NCI-H748 treated with DMSO at 0.1 percent for 48 hours (cell line): ENCODE measurements at regions not wholly inside any gene's neighbourhood (a gene's known extent, or its start where the extent isn't known, plus 50 kb on each side); places are given as distances from the start of the nearest gene placed in this dataset.
A peak's percentile ranks its signal among the peaks of the same experiment; 100 is the strongest.
"Not testable (repeated sequence)": the region's sequence is repeated elsewhere in the genome, so short reads cannot be mapped to it uniquely, and the experiment has no call there.

ENCODE experiments used
- DNase-seq: peaks from one replicate; lab custom pipeline; 2025; lab: John Stamatoyannopoulos, UW

DNA sequence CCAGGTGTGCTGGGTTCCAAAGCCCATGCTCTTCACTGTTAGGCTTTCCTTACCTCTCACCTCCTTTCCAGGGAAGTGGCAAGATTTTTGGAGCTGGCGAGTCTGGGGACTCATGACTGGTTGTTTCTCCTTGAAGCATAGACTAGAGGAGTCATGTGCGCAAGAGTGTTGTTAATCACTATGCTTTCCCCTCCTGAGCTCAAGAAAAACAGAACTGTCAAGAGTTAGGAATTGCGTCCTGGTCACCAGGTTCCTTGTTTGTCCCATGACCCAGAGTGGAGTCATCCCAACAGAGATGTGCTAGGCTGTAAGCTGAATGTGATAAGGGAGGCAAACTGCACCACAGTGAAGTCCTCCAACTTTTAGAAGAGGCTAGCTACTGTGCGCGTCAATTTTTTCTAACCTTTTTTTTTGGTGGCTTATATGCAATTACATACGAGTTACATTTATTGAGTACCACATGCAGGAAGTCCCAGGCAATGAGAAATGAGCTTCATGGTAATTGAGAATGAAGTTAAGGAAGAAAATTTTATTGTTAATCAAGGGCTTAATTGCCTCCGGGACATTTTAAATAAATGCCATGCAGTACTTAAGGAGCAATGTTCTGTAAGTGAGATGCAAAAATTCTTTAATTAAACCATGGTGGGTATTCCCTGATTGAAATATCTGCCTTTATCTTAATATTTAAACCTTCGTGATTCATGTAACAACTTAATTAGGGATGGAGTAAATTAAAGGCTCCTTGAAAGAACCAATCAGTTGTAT, 233.9 kb downstream of the ZIC5 start:
- no peak for DNase-seq

- DNase-seq: no peak
Measured at GRCh38 chr13:99736541-99736940, 235.0 kb downstream of the ZIC5 start.

DNA sequence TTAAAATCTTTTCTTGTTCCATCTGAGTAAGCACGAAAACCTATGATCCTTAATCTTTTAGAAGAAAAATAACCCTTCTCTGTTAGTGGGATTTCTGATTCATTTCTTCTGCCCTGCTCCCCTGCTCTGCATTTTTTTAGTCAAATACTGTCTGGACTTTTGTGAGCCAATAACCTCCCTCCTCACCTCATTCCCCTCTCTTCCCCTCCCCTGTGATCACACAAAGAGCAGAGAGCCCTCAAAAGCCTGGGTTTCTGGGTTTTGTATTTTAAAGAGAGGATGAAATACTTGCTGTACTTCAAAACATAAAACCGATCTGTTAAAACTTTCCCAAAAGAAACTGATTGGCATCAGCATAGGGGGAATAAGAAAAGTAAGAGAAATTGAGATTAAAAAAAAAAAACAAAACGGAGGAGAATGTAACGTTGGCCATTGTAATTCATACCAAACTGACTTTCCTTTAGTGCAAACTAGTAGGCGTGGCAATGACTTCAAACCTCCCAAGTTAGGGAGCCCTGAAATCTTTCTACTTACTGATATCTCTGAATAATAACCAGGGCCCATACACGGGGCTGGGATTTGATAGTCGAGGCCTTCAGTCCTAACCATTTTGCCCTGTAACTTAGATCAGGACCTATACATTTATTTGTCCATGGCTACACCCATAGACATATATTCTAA, 232.9 kb downstream of the TM9SF2 start:
- no peak for DNase-seq

GRCh38 chr13:99733346-99733745, 232.1 kb downstream of the TM9SF2 start:
- DNase-seq: no peak

DNA sequence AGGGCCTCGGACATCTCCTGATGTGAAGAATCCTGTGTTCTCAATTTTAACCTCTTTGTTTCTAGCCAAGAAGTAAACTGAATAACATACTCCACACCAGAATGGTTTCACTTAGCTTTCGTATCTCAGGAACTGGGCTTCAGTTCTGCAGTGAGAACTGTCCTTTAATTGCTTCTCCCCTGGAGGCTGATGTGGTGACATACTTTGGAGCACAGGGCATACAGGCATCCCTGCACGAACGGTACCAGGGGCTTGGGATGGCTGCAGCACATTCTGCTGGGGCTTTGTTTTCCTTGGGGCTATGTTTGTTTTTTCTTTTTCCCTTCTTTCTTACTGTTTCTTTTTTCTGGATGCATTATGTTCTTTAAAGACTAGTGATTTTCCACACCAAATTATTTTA, 230.5 kb downstream of the TM9SF2 start:
- DNase-seq: no peak

DNA sequence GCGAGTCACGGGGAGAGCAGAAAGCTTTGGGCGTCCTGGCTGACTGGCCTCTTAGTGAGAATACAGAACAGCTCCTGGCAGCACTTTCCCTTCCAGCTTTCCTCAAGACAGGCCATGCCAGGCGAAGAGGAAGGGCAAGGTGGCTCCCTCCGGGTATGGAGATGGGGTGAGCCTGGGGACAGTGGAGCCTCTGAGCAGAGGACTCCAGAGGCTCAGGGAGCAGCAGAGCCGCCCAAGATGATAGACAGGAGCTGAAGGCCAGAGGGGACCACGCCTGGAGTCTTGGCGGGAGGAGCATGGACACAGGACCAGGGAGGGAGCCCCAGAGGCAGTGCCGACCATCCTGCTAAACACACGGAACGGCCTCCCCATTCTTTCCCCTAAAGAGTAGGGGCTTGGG, 229.1 kb downstream of the TM9SF2 start:
- no peak for DNase-seq

- no peak for DNase-seq
Measured at GRCh38 chr13:99729745-99730144, 228.5 kb downstream of the TM9SF2 start.

GRCh38 chr13:99727651-99728050, 226.4 kb downstream of the TM9SF2 start:
- DNase-seq: not testable (repeated sequence)

- DNase-seq: no peak
Measured at GRCh38 chr13:99726282-99726894, 225.1 kb downstream of the TM9SF2 start.

GRCh38 chr13:99725644-99726043, 224.4 kb downstream of the TM9SF2 start:
- no peak for DNase-seq

GRCh38 chr13:99724633-99725517, 223.6 kb downstream of the TM9SF2 start:
- DNase-seq: no peak

DNA sequence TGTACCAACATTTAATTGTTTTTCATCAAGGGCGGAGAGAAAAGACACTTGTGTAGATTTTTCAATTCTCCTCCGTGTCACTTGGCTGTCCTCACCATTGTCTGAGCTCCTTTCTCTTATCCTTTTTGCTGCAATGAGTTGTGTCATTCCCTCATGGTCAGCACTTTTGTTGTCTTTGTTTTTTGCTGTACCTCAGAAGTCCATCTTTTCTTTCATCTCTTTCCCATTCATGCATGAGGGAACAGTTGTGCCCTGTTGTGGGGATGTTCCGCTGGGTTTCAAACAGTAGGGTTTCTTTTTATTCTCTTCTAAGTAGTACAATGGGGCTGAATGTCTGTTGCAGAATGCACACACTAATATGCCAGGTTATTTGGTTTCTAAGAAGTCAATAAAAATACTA, 222.6 kb downstream of the TM9SF2 start:
- no peak for DNase-seq

GRCh38 chr13:99722931-99723330, 221.7 kb downstream of the TM9SF2 start:
- no peak for DNase-seq

- no peak for DNase-seq
Measured at GRCh38 chr13:99722338-99722818, 221.1 kb downstream of the TM9SF2 start.

- DNase-seq: no peak
Measured at GRCh38 chr13:99721606-99722337, 220.5 kb downstream of the TM9SF2 start.

DNA sequence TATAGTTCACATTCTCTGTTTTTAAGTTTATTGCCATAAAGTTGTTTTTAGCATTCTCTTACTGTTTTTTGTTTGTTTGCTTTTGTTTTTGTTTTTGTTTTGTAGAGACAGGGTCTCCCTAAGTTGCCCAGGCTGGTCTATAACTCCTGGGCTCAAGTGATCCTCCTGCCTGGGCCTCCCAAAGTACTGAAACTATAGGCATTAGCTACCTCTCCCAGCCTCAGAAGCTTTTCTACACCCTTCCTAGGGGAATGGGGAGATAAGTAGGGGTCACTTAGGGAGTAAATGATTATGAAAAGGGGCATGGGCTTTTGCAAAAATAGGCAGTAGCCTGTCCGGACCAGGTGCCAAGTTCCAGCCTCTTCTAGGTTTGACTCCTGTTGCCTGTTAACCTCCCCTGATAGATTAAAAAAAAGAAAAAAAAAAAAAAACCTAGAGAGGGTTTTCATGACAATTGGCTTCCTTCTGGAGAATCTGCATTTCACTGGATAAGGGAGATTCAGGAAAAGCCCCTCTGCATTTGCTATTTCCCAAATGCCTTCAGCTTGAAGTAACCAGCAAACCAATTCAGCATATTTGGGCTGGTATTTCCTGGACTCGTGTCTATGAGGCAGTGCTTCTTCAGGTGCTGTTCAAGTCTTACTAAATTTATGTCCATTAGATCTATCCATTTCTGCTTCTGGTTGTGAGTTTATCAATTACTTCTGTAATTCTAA, 216.8 kb downstream of the TM9SF2 start:
- DNase-seq: no peak

DNA sequence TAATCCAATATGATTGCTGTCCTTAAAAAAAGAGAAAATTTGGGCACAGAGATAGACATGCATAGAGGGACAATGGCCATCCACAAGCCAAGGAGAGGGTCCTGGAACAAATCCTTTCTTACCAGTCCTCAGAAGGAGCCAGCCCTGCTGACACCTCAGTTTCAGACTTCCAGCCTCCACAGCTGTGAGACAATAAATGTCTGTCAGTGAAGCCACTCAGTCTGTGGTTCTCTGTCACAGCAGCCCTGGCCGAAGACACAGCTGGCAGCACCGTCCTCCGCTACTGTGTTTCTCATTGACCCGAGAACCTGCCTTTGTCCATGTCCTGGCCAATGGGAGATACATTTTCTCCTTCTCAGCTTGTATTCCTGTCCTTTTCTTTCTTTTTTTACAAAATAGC, 207.9 kb downstream of the TM9SF2 start:
- DNase-seq: no peak

GRCh38 chr13:99704390-99704789, 203.1 kb downstream of the TM9SF2 start:
- peak; percentile 91 for DNase-seq

DNA sequence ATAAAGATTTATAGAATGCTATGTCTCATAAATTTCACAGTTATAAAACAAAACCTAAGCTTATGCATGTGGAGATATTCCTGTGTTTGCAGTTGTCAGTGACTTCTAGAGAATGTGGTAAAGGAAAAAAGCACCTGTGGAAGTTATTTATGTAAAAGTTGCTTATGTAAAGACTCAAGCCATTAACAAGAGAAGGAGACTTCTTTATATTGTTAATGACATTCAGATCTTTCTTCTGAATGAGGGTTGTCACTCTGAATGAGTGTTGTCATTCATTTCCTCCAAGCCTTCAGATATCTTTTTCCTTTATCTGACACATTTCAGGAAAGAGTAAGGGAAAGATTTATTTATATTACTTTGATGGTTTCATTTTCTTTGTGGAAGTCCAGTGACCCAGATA, 202.6 kb downstream of the TM9SF2 start:
- DNase-seq: no peak

DNA sequence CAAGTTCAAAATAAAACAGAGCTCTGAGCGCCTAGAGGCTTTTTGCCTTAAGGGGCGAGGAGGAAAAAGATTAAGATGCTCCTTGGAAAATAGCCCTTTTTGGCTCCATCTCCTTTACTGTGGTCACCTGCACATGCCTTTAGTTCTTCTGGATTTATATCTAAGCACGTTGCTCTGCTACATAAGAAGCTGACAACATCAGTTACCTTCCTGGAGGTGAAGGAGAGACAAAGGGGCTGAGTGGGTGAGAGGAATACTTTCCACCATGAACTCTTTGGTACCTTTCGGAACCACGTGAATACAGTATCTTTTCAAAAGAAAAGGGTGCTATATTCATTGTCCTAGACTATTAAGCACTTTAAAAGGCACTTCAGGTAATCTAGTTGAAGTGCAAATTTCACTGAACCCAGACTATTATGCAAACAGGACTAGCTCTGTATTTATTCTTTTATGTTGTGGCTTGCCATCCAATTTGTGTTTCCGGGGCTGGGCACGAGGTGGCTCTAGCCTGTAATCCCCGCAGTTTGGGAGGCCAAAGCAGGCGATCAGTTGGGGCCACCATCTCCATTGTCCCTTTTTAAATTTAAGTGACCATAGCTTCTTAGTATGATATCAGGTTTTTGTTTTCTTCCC, 201.5 kb downstream of the TM9SF2 start:
- DNase-seq: peak; percentile 87
